Stimulated activated CD4-positive, alpha-beta T cell treated with anti-CD3 and anti-CD28 coated beads, Interleukin-4, amount 100 ng/mL, for 48 hours (primary cell): ENCODE measurements at regions not wholly inside any gene's neighbourhood (a gene's known extent, or its start where the extent isn't known, plus 50 kb on each side); places are given as distances from the start of the nearest gene placed in this dataset.

ENCODE experiments used
- DNase-seq, 2 donors: peaks; one replicate each; pipeline ENCODE4 v3.0.0-alpha.2; 2020; ENCODE audit warnings: low read depth in 2 of 2

GRCh38 chr1:83581747-83582146 lies 417.2 kb downstream of the TTLL7 start:
- DNase-seq = no peak

- no peak for DNase-seq
These were observed 424.1 kb downstream of the TTLL7 start for GRCh38 chr1:83574791-83575190.

GRCh38 chr1:83573776-83574175 lies 425.2 kb downstream of the TTLL7 start:
- DNase-seq = no peak

- no peak for DNase-seq
These were observed 427.4 kb downstream of the TTLL7 start for GRCh38 chr1:83571536-83571935.

GRCh38 chr1:83561346-83561745 lies 437.6 kb downstream of the TTLL7 start:
- DNase-seq = no peak

- no peak for DNase-seq
These were observed 439.6 kb downstream of the TTLL7 start for GRCh38 chr1:83559129-83559840.

- no peak for DNase-seq
These were observed 443.1 kb downstream of the TTLL7 start for GRCh38 chr1:83555871-83556270.

- no peak for DNase-seq
These were observed 444.8 kb downstream of the TTLL7 start for GRCh38 chr1:83554174-83554573.

GRCh38 chr1:83552820-83553219 lies 446.1 kb downstream of the TTLL7 start:
- DNase-seq = no peak

- DNase-seq = no peak
These were observed 450.6 kb downstream of the TTLL7 start for GRCh38 chr1:83548311-83548710.

GRCh38 chr1:83547901-83548300 lies 451.0 kb downstream of the TTLL7 start:
- DNase-seq = no peak

GRCh38 chr1:83546874-83547273 lies 452.1 kb downstream of the TTLL7 start:
- no peak for DNase-seq

- no peak for DNase-seq
These were observed 453.7 kb downstream of the TTLL7 start for GRCh38 chr1:83545066-83545862.

GRCh38 chr1:83543222-83543973 lies 455.5 kb downstream of the TTLL7 start:
- no peak for DNase-seq

GRCh38 chr1:83531521-83532309 lies 467.2 kb downstream of the TTLL7 start:
- DNase-seq = no peak

GRCh38 chr1:83530506-83530905 lies 468.4 kb downstream of the TTLL7 start:
- DNase-seq = no peak

GRCh38 chr1:83527987-83528386 lies 470.9 kb downstream of the TTLL7 start:
- DNase-seq = no peak

GRCh38 chr1:83520797-83521196 lies 478.1 kb downstream of the TTLL7 start:
- DNase-seq = no peak

- DNase-seq = no peak
These were observed 482.6 kb downstream of the TTLL7 start for GRCh38 chr1:83516369-83516768.

- no peak for DNase-seq
These were observed 483.3 kb downstream of the TTLL7 start for GRCh38 chr1:83515578-83516154.
